ENCODE measurements at regions not wholly inside any gene's neighbourhood (a gene's known extent, or its start where the extent isn't known, plus 50 kb on each side); places are given as distances from the start of the nearest gene placed in this dataset.

DNA sequence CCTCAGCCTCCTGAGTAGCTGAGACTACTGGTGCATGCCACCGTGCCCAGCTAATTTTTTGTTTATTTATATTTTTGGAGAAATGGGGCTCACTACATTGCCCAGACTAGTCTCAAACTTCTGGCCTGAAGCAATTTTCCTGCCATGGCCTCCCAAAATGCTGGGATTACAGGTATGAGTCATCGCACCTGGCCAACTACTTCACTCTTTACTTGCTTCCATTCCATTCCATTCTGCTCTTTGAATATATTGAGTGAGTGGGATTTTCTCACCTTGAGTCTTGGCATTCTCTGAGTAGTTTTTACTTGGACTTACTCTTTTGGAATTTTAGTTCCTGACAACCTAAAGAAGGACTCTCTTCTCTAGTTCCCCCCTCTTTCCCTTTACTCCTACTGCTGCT, 93.8 kb upstream of the UNC13C start:
- TF ChIP-seq, protein P1, sequence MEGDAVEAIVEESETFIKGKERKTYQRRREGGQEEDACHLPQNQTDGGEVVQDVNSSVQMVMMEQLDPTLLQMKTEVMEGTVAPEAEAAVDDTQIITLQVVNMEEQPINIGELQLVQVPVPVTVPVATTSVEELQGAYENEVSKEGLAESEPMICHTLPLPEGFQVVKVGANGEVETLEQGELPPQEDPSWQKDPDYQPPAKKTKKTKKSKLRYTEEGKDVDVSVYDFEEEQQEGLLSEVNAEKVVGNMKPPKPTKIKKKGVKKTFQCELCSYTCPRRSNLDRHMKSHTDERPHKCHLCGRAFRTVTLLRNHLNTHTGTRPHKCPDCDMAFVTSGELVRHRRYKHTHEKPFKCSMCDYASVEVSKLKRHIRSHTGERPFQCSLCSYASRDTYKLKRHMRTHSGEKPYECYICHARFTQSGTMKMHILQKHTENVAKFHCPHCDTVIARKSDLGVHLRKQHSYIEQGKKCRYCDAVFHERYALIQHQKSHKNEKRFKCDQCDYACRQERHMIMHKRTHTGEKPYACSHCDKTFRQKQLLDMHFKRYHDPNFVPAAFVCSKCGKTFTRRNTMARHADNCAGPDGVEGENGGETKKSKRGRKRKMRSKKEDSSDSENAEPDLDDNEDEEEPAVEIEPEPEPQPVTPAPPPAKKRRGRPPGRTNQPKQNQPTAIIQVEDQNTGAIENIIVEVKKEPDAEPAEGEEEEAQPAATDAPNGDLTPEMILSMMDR (conservative IDR thresholded peaks at IDR 0.05; ENCODE audit: low read length) = no peak
- no peak overlapping the region for H3K4me3 ChIP-seq (ENCODE audit: low read length)
- no peak for DNase-seq (ENCODE audit: low read depth)

- H3K4me3 ChIP-seq (ENCODE audit: low read length) = no peak overlapping the region
- TF ChIP-seq, protein P1 (conservative IDR thresholded peaks at IDR 0.05; ENCODE audit: low read length) = no peak
- no peak for DNase-seq (ENCODE audit: low read depth)
Measured at GRCh38 chr15:53882311-53882710, 95.9 kb upstream of the UNC13C start.

DNA sequence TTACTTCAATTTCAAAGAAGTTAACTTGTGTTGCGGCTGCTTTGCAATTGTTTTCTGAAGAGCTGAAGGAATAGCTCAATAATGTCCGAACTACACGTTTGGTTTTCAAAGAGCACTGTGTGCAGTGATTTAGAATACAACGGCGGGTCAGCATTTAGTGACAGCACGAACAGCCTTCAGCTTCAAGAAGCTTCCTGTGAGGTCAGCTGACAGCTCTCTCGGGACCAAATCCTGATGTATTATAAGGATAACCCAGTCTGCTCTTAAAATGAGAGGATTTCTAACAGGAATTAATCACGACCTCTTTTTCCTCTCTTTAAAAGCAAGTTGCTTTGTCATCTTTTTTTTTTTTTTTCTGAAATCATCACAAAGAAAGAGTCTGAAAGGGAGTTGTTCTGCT, 97.9 kb upstream of the UNC13C start:
- TF ChIP-seq, protein P1 (conservative IDR thresholded peaks at IDR 0.05; ENCODE audit: low read length) = no peak
- DNase-seq (ENCODE audit: low read depth) = no peak
- no peak overlapping the region for H3K4me3 ChIP-seq (ENCODE audit: low read length)

DNA sequence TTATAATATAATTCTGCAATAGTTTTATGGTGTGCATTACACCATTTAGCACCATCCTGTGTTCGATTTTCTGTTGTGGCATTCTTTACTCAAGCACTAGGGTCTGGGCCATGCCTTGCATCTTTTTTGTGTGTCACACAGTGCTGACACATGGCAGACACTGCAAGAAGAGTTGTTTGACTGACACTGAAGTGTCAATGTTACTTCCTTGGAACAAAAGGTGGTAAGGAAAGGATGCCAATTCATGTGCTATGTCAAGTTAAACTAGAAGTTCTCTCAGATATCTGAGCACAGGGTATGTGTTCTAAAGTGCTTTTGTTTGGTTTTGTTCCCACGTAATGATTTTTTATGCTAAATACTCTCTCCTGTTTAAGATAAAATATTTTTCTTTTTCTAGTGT, 102.5 kb upstream of the UNC13C start:
- TF ChIP-seq, protein P1 (conservative IDR thresholded peaks at IDR 0.05; ENCODE audit: low read length) = no peak
- no peak for DNase-seq (ENCODE audit: low read depth)

DNA sequence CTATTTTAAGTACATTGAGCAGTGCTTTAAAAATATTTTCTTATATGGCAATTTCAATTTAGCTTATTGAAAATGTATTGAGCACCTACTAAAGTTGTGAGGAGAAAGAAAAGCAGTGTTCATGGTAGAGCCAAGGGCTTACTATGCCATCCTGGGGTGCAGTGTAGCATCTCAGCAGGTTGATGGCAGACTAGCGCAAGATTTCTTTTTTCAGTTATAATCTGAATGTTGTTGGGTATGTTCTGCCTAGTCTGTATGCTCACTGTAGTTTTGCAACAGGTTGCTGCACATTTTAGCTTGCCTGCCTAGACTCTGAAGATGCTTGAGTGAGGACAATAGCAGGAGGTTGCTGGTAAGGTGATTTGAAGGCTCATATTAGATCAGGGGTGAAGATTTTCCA, 103.1 kb upstream of the UNC13C start:
- H3K4me3 ChIP-seq (ENCODE audit: low read length) = no peak overlapping the region
- TF ChIP-seq, protein P1 (conservative IDR thresholded peaks at IDR 0.05; ENCODE audit: low read length) = no peak
- DNase-seq (ENCODE audit: low read depth) = no peak

More for the DNA sequence above, 102.5 kb upstream of the UNC13C start:
- H3K4me3 ChIP-seq (ENCODE audit: low read length) = no peak overlapping the region

DNA sequence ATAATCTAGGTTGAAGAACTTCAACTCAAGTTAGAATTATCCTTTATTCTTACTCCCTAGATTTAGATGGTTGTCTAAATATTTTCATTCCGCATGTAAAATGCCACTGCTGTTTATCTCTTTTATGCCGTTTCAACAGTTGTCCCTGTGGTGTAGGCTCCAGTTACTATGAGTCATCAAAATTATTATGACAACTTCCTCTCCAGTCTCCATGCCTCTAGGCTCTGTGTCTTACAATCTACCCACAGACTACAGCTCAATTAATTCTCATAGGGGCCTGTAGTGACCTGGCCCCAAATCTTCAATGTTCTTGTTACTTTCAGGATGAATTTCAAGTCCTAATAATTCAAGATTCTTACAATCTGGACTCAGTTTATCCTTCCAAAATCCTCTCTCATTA, 105.8 kb upstream of the UNC13C start:
- DNase-seq (ENCODE audit: low read depth) = no peak
- TF ChIP-seq, protein P1 (conservative IDR thresholded peaks at IDR 0.05; ENCODE audit: low read length) = no peak
- no peak overlapping the region for H3K4me3 ChIP-seq (ENCODE audit: low read length)

DNA sequence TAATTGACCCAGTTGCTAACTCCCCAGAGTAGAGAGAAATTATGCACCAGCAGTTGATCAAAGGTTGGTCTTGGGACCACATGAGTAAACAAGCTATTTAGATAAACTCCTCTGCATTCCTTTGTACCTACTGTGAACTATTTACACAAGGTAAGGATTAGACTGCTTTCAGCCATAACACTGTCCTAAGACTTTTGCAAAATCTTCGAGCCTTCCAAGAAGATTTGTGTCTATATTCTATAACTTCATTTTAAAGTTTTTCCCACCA, 108.5 kb upstream of the UNC13C start:
- no peak overlapping the region for H3K4me3 ChIP-seq (ENCODE audit: low read length)
- TF ChIP-seq, protein P1 (conservative IDR thresholded peaks at IDR 0.05; ENCODE audit: low read length) = no peak
- DNase-seq (ENCODE audit: low read depth) = no peak
